ENCODE measurements at regions not wholly inside any gene's neighbourhood (a gene's known extent, or its start where the extent isn't known, plus 50 kb on each side); places are given as distances from the start of the nearest gene placed in this dataset.
"Not testable (repeated sequence)": the region's sequence is repeated elsewhere in the genome, so short reads cannot be mapped to it uniquely, and the experiment has no call there.

- no peak for DNase-seq (ENCODE audit: low read depth)
These were observed 575.4 kb upstream of the FAM98A start for GRCh38 chr2:34174506-34174905.

GRCh38 chr2:34162231-34162630, 563.1 kb upstream of the FAM98A start:
- no peak for DNase-seq (ENCODE audit: low read depth)

GRCh38 chr2:34161549-34161948, 562.5 kb upstream of the FAM98A start:
- DNase-seq (ENCODE audit: low read depth), result no peak

- DNase-seq (ENCODE audit: low read depth), result no peak
These were observed 560.8 kb upstream of the FAM98A start for GRCh38 chr2:34159901-34160300.

- no peak for DNase-seq (ENCODE audit: low read depth)
These were observed 554.4 kb upstream of the FAM98A start for GRCh38 chr2:34153484-34153883.

GRCh38 chr2:34147780-34148179, 548.7 kb upstream of the FAM98A start:
- DNase-seq (ENCODE audit: low read depth), result no peak

GRCh38 chr2:34143149-34143548, 544.0 kb upstream of the FAM98A start:
- DNase-seq (ENCODE audit: low read depth), result no peak

- not testable (repeated sequence) for DNase-seq (ENCODE audit: low read depth)
These were observed 543.5 kb upstream of the FAM98A start for GRCh38 chr2:34142531-34143008.

GRCh38 chr2:34133065-34133464, 534.0 kb upstream of the FAM98A start:
- DNase-seq (ENCODE audit: low read depth), result not testable (repeated sequence)

GRCh38 chr2:34126279-34126678, 527.2 kb upstream of the FAM98A start:
- DNase-seq (ENCODE audit: low read depth), result no peak

- no peak for DNase-seq (ENCODE audit: low read depth)
These were observed 525.1 kb upstream of the FAM98A start for GRCh38 chr2:34123996-34124785.

GRCh38 chr2:34121076-34121475, 522.0 kb upstream of the FAM98A start:
- no peak for DNase-seq (ENCODE audit: low read depth)

GRCh38 chr2:34115076-34115475, 516.0 kb upstream of the FAM98A start:
- no peak for DNase-seq (ENCODE audit: low read depth)

- no peak for DNase-seq (ENCODE audit: low read depth)
These were observed 513.1 kb upstream of the FAM98A start for GRCh38 chr2:34112161-34112560.

- DNase-seq (ENCODE audit: low read depth), result no peak
These were observed 511.3 kb upstream of the FAM98A start for GRCh38 chr2:34110392-34110791.

- no peak for DNase-seq (ENCODE audit: low read depth)
These were observed 508.7 kb upstream of the FAM98A start for GRCh38 chr2:34107811-34108210.

GRCh38 chr2:34105006-34105767, 506.1 kb upstream of the FAM98A start:
- no peak for DNase-seq (ENCODE audit: low read depth)

GRCh38 chr2:34104601-34105000, 505.5 kb upstream of the FAM98A start:
- DNase-seq (ENCODE audit: low read depth), result no peak

- no peak for DNase-seq (ENCODE audit: low read depth)
These were observed 504.3 kb upstream of the FAM98A start for GRCh38 chr2:34103437-34103836.

- no peak for DNase-seq (ENCODE audit: low read depth)
These were observed 503.2 kb upstream of the FAM98A start for GRCh38 chr2:34102339-34102738.

GRCh38 chr2:34099377-34099776, 500.3 kb upstream of the FAM98A start:
- DNase-seq (ENCODE audit: low read depth), result no peak

GRCh38 chr2:34098256-34098655, 499.2 kb upstream of the FAM98A start:
- DNase-seq (ENCODE audit: low read depth), result no peak

- peak; percentile 9 for DNase-seq (ENCODE audit: low read depth)
These were observed 497.6 kb upstream of the FAM98A start for GRCh38 chr2:34096562-34097171.
